HG03354 (cell line): ENCODE measurements at regions not wholly inside any gene's neighbourhood (a gene's known extent, or its start where the extent isn't known, plus 50 kb on each side); places are given as distances from the start of the nearest gene placed in this dataset.

ENCODE experiments used
- ATAC-seq: cut with Tn5 transposase; IDR thresholded peaks from one replicate; pipeline ENCODE4 v1.9.1; 2021; ENCODE audit warnings: mild to moderate bottlenecking; ENCODE audit not compliant: unreplicated experiment, poor library complexity, severe bottlenecking

DNA sequence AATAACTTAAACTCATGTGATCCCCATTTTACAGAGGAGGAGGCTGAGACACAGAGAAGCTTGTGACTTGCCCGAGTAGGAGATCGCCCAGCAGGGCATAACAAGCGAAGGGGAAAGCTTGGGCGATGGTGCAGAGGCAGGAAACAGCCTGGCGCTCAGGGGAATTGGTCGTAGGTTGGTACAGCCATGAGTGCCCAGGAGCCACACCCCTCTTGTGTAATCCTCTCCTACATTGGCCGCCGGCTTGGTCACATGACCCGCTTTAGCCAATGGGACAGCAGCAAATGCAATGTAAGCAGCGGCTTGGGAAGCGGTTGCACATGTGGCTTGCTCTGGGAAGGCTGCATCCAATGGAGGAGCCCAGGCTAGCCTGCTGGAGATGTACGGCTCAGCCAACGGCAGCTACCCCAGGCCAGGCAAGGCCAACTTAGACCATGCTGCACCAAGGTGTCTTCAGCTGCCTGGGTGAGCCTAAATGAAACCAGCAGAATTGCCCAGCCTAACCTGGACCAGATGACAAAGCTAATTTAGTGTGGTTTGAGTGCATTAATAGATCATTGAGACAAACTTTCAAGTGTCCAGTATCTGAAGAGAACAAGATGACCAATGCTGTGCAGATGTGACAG lies 50.3 kb upstream of the SLC6A6 start:
- no peak for ATAC-seq
